ENCODE measurements at regions not wholly inside any gene's neighbourhood (a gene's known extent, or its start where the extent isn't known, plus 50 kb on each side); places are given as distances from the start of the nearest gene placed in this dataset.

GRCh38 chr12:3925621-3926020 is 52.4 kb upstream of the PARP11 start:
- H3K9me2 ChIP-seq (ENCODE audit: insufficient read depth, low read length): no peaks in the 10 kb centered on the region
- H3K79me2 ChIP-seq (replicated peaks; ENCODE audit: insufficient read depth, low read length): no peaks in the 10 kb centered on the region
- H3K9me3 ChIP-seq (ENCODE audit: low read length): no peaks in the 10 kb centered on the region
- H3K36me3 ChIP-seq (ENCODE audit: insufficient read depth, low read length): no peaks in the 10 kb centered on the region
- H3K4me3 ChIP-seq (ENCODE audit: low read length): no peak overlapping the region
- H3K27ac ChIP-seq (ENCODE audit: low read length): no peak overlapping the region
- H2AFZ ChIP-seq (ENCODE audit: low read depth, low read length): no peak overlapping the region
- no peaks in the 10 kb centered on the region for H3F3A ChIP-seq (ENCODE audit: insufficient read depth, low read length, poor library complexity, severe bottlenecking)
- no peaks in the 10 kb centered on the region for H4K20me1 ChIP-seq (ENCODE audit: insufficient read depth)
- H3K4me2 ChIP-seq (ENCODE audit: low read length): no peak overlapping the region
- H3K27me3 ChIP-seq (ENCODE audit: insufficient read depth, low read depth, low read length): no peaks in the 10 kb centered on the region
- TF ChIP-seq POLR2AphosphoS5 (IDR thresholded peaks at IDR 0.05) (no peak), RAD21 (conservative IDR thresholded peaks at IDR 0.05) (no peak), EP300 (conservative IDR thresholded peaks at IDR 0.05; ENCODE audit: poor library complexity, severe bottlenecking) (no peak), REST (IDR thresholded peaks at IDR 0.05; ENCODE audit: borderline replicate concordance) (no peak), CTCF (IDR thresholded peaks at IDR 0.05; ENCODE audit: poor library complexity, severe bottlenecking) (no peak), SMC3 (conservative IDR thresholded peaks at IDR 0.05; ENCODE audit: poor library complexity) (no peak), MXI1 (conservative IDR thresholded peaks at IDR 0.05; ENCODE audit: poor library complexity, severe bottlenecking) (no peak)
- no peak overlapping the region for H3K9ac ChIP-seq (ENCODE audit: low read length)

- Histone ChIP-seq H3K27ac (ENCODE audit: low read length) (no peak overlapping the region), H3K4me3 (ENCODE audit: low read length) (no peak overlapping the region), H3K9me3 (ENCODE audit: low read length) (no peaks in the 10 kb centered on the region), H2AFZ (ENCODE audit: low read depth, low read length) (no peak overlapping the region), H3F3A (ENCODE audit: insufficient read depth, low read length, poor library complexity, severe bottlenecking) (no peaks in the 10 kb centered on the region), H4K20me1 (ENCODE audit: insufficient read depth) (no peaks in the 10 kb centered on the region), H3K36me3 (ENCODE audit: insufficient read depth, low read length) (no peaks in the 10 kb centered on the region), H3K4me2 (ENCODE audit: low read length) (no peak overlapping the region), H3K79me2 (replicated peaks; ENCODE audit: insufficient read depth, low read length) (no peaks in the 10 kb centered on the region), H3K27me3 (ENCODE audit: insufficient read depth, low read depth, low read length) (no peaks in the 10 kb centered on the region), H3K9me2 (ENCODE audit: insufficient read depth, low read length) (no peaks in the 10 kb centered on the region), H3K9ac (ENCODE audit: low read length) (no peak overlapping the region)
- TF ChIP-seq POLR2AphosphoS5 (IDR thresholded peaks at IDR 0.05) (no peak), EZH2 (IDR thresholded peaks at IDR 0.05; ENCODE audit: borderline replicate concordance, insufficient read depth, low read length, poor library complexity, severe bottlenecking) (no peak), RAD21 (conservative IDR thresholded peaks at IDR 0.05) (no peak), EP300 (conservative IDR thresholded peaks at IDR 0.05; ENCODE audit: poor library complexity, severe bottlenecking) (no peak), SMC3 (conservative IDR thresholded peaks at IDR 0.05; ENCODE audit: poor library complexity) (no peak), REST (IDR thresholded peaks at IDR 0.05; ENCODE audit: borderline replicate concordance) (no peak), MXI1 (conservative IDR thresholded peaks at IDR 0.05; ENCODE audit: poor library complexity, severe bottlenecking) (no peak), CTCF (IDR thresholded peaks at IDR 0.05; ENCODE audit: poor library complexity, severe bottlenecking) (no peak), TAF1 (IDR thresholded peaks at IDR 0.05; ENCODE audit: low read depth) (no peak)
Measured at GRCh38 chr12:3924761-3925160, 51.6 kb upstream of the PARP11 start.
